Right cardiac atrium (tissue), 5 donors: ENCODE measurements at regions not wholly inside any gene's neighbourhood (a gene's known extent, or its start where the extent isn't known, plus 50 kb on each side); places are given as distances from the start of the nearest gene placed in this dataset.
"Not testable (repeated sequence)": the region's sequence is repeated elsewhere in the genome, so short reads cannot be mapped to it uniquely, and the experiment has no call there.

ENCODE experiments used
- ATAC-seq, 2 donors: fragments of 200-7000 bp; cut with Tn5 transposase; one replicate each; pipeline versions ENCODE4 v1.8.0 to v1.9.1; 2020; ENCODE audit warnings: moderate library complexity in 2 of 2, mild to moderate bottlenecking in 1 of 2
- DNase-seq, 3 donors: peaks; one replicate each; pipeline ENCODE4 v3.0.0-alpha.2; 2020
- H3K27ac ChIP-seq: one replicate; pipeline ENCODE4 v1.5.1; 2013; ENCODE audit warnings: mild to moderate bottlenecking, low read length, control low read depth, moderate library complexity
- H3K27me3 ChIP-seq: one replicate; pipeline ENCODE4 v1.6.1; 2013; ENCODE audit not compliant: control insufficient read depth, insufficient read depth
- H3K4me1 ChIP-seq: one replicate; pipeline ENCODE4 v1.6.1; 2013; ENCODE audit warnings: low read length; ENCODE audit not compliant: control insufficient read depth, insufficient read depth
- H3K4me3 ChIP-seq: one replicate; pipeline ENCODE4 v1.5.1; 2013; ENCODE audit warnings: low read length, control low read depth
- H3K9me3 ChIP-seq: one replicate; pipeline ENCODE4 v1.6.1; 2013; ENCODE audit warnings: low read length; ENCODE audit not compliant: control insufficient read depth
- WGBS: extraction: QIAGEN DNeasy Blood & Tissue Kit; methylation state at CpG from one replicate; pipeline ENCODE4 v1.1.7; 2013; 5-methylcytosine and 5-hydroxymethylcytosine counted together
- intact Hi-C, 4 donors: fragments of 100-400 bp; cut with DNase I; formaldehyde crosslinking; loops; one replicate each; pipeline versions ENCODE4 v1.11.0 to v1.14.0; 2022 to 2023
- donor health status: healthy with polysubstance abuse.
- donor health status: DM: no; HTN: yes; CAD: no.
- donor health status: DM: no; HTN: no; CAD: no.
- donor health status: DM: no; HTN: yes; CAD: no; lungs with severe emphysema.
- donor health status: DM: yes; HTN: yes; CAD: no.

DNA sequence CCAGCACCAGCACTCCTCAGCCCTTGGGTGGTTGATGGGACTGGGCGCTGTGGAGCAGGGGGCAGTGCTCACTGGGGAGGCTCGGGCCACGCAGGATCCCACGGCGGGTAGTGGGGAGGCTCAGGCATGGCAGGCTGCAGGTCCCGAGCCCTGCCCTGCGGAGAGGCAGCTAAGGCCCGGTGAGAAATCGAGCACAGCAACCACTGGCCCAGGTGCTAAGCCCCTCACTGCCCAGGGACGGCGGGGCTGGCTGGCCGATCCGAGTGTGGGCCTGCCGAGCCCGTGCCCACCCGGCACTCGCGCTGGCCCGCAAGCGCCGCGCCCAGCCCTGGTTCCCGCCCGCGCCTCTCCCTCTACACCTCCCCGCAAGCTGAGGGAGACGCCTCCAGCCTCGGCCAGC, 56.0 kb upstream of the ZNF195 start:
- 96% methylated on average over 28 of the region's 28 CpGs for WGBS
- intact Hi-C loops, result no loop called here
- Histone ChIP-seq H3K27me3 (no peaks in the 10 kb centered on the region), H3K4me3 (no peak overlapping the region), H3K4me1 (no peaks in the 10 kb centered on the region), H3K27ac (no peak overlapping the region), H3K9me3 (no peaks in the 10 kb centered on the region)
- DNase-seq, result no peak
- ATAC-seq, result no peak

DNA sequence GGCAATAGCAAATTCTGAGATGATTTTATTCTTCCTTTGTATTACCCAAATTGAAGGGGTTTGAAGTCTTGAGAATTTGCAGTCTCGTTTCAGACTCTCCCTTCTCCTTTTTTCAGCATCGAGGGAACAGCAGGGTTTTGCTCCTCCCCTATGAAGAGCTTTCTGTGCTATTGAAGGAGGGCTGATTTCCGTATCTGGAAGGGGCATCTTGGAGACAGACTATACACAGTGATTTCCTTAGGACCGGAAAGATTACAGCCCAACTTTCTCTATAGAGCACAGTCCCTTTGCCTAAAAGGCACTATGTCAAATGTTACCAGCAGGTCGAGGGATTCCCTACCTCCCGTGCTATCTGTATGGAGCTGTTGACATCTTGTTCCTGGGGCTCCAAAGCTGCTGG, 50.2 kb upstream of the ZNF195 start:
- H3K27me3 ChIP-seq, intact Hi-C loops, H3K4me3 ChIP-seq, H3K27ac ChIP-seq, H3K9me3 ChIP-seq, ATAC-seq, DNase-seq, H3K4me1 ChIP-seq: not testable (repeated sequence)
- 10% methylated on average over 6 of the region's 6 CpGs for WGBS
